GM18519 (cell line): ENCODE measurements at regions not wholly inside any gene's neighbourhood (a gene's known extent, or its start where the extent isn't known, plus 50 kb on each side); places are given as distances from the start of the nearest gene placed in this dataset.
A peak's percentile ranks its signal among the peaks of the same experiment; 100 is the strongest.

Experiments
- ATAC-seq: cut with Tn5 transposase; IDR thresholded peaks from one replicate; pipeline ENCODE4 v1.9.1; 2021; ENCODE audit warnings: mild to moderate bottlenecking, moderate library complexity; ENCODE audit not compliant: unreplicated experiment, low FRiP score

GRCh38 chr2:16287281-16287680 lies 346.9 kb downstream of the MYCN start:
- no peak for ATAC-seq

GRCh38 chr2:16285813-16286510 lies 345.6 kb downstream of the MYCN start:
- ATAC-seq, result no peak

DNA sequence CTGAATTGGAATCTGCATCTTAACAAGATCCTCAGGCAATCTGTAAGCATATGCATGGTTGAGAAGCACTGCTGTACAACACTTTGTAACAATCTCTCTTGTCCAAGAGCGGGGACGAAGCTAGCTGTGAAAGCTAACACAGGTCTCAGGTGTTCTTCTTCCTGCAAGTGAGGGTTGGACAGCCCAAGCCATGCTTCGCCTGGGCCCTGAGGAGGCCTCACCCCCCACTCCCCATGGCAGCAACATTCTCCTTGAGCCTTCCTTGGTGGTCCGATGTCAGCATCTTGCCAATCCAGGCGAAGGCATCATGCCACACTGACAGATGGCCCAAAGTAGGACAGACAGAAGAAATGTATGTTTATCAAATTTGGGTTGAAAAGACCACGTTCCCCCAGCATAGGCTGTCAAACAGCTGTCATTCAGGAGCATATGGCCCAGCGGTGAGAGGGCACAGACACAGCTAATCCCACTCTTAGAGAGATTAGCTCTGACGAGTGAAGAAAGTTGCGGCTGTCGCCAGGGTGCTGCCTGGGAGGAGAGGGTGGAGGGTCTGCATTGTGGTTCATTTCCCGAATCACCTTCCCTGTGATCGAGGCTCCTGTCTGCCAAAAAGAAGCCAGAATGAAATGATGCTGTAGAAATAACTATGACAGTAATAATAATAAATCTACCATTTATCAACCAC lies 344.7 kb downstream of the MYCN start:
- no peak for ATAC-seq

GRCh38 chr2:16283071-16283850 lies 342.9 kb downstream of the MYCN start:
- ATAC-seq, result no peak

DNA sequence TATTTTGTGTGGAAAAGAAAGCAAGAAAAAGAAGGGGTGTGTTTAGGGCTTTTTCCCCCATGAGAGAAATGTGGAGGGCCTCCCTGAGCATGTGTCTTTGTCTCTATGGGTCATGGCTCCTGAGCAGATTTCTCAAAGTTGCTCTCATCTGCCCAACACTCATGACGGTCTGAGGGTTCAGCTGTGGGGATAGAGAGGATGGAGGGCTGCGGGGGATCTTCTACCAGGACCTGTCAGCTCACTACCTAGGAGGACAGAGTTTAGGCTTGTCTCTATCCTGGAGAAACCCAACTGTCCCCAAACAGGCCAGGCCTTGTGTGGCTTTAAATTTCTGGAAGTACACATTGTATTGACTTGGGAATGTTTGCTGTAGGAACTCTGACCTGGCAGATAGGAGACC lies 342.2 kb downstream of the MYCN start:
- ATAC-seq, result no peak

DNA sequence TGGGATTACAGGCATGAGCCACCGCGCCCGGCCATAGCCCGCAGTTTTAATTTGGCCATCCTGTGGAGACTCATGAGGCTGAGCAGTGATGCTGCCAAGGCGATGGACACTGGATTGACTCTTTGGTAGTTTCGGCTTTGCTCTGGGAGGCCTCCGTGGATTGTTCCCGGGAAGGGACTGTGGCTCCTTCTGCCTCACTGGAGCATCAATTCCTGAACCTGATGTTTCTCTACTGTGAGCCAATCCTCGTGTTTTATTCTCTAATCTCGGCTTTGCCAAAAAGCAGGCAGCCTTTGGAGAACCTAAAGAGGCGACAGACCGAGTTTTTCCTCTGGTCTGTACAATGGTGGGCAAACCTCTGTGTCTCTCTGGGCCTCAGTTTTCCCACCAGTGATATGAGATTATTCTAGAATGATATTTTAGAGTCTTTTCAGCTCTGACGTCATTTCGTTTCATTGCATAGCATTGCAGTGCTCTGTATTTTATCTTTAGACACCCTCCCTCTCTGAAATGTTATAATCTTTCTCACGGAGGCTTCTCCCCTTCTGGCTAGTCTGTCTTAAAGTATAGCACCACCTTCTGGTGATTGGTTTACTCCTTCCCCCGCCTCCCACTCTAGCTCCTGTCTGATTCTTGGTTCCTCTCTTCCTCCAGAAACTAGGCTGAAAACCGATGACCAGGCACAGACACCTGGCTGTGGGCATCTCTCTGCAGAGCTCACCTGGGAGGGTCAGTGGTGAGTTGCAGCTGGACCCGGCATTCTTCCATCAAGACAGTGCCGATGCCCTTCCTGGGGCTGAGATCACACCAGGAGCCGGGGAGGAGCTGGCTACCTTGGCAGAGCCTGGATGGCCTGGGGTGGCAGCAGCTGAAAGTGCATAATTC lies 341.3 kb downstream of the MYCN start:
- ATAC-seq, result peak; percentile 43

GRCh38 chr2:16280081-16280480 lies 339.7 kb downstream of the MYCN start:
- no peak for ATAC-seq

- no peak for ATAC-seq
These were observed 339.3 kb downstream of the MYCN start for GRCh38 chr2:16279641-16280040.

DNA sequence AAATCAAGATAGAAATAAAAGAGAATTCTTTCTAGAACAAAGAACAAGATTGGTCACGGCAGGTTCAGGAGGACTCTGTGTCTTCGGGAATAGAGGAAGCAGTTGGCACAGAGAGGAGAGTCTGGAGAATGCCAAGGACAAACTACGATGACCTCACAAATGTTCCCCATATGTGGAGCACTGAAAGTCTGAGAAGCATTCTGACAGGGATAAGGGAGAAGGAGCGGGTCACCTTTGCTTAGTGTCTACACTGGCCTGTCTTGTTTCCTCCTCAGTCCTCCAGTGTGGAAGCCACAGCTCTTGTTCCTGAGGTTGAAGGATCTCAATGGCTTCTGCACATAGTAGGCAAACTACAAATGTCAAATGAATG lies 338.8 kb downstream of the MYCN start:
- ATAC-seq, result no peak

- ATAC-seq, result no peak
These were observed 338.3 kb downstream of the MYCN start for GRCh38 chr2:16278421-16279200.

DNA sequence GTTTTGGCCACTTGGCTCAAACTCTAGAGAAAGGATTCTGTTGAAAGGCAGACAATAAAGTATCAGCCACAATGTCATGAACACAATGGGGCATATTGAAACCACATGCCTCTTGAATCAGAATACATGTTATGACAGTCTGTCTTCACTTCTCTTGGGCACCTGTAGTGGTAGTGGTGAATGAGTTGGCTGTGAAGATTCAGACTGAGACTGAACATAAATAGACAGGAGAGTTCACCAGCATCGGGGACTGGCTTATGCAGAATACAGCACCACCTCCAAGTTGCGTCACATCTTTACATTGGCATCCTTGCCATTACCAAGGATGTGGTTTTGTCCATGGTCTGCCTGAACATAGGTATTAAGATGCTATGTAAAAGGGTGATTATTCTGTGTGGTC lies 336.8 kb downstream of the MYCN start:
- ATAC-seq, result no peak

GRCh38 chr2:16275661-16276060 lies 335.3 kb downstream of the MYCN start:
- no peak for ATAC-seq

- ATAC-seq, result no peak
These were observed 334.8 kb downstream of the MYCN start for GRCh38 chr2:16275131-16275530.

- ATAC-seq, result no peak
These were observed 332.8 kb downstream of the MYCN start for GRCh38 chr2:16273111-16273510.

DNA sequence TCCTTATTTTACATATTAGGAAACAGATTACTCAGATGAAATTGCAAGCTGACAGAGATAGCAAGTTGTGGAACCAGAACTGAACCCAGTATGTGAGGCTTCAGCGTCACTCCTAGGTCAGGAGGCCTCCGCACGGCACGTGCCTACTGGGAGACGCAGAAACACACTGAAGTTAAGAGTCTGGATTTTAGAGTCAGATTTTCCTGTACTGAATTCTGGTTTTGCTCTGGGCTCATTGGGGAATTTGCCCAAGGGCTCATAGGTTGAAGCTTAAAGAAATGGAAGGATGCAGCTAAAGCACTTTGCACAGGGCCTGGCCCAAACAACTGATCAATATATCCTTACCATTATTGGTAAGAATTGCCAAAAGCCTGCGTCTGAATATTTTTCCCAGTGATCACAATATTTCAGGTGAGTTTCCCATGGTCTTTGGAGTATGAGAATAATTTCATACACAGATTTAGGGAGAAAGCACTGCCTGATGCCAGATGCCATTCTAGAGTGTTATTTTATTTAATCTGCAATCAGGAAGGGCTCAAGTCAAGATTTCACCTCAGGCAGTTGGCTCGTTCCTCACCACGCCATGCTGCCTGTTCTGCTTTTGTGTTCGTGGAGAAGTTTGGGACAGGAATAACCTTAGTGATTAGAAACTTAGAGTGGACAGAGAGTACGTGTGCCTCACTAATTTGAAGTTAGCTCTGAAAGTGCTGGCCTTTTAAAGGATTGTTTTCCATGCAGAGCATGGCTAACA lies 331.9 kb downstream of the MYCN start:
- no peak for ATAC-seq

DNA sequence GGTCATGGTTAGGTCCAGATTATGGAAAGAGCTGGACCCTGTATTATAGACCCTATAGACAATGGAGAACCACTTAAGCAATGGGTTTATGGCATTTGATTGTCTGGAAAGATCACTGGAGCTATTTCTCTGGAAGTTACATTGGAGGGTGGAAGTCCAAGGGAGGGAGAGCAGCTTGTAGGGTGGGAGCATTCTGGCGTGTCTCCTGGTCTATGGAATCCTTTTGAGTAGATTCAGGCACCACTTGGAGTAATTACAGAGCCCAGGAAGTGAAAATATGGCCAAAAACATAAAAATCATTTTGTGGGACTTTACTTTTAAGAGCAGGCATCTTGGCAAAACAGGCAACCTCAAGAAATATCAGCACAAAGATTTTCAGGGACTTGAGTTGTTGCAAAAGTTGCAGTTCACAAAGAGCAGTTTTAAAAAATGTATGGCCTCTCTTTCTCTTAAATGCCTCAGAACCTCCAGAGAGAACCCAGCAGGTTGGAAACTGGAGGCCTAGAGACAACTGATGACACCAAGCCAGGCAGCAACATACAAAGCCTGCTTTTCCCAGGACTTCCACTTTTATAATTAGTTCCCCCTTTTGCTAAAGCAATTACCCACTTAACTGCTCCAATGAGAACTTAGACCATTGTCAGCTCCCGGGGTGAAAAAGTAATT lies 331.0 kb downstream of the MYCN start:
- ATAC-seq, result no peak

- no peak for ATAC-seq
These were observed 330.1 kb downstream of the MYCN start for GRCh38 chr2:16270441-16270840.

DNA sequence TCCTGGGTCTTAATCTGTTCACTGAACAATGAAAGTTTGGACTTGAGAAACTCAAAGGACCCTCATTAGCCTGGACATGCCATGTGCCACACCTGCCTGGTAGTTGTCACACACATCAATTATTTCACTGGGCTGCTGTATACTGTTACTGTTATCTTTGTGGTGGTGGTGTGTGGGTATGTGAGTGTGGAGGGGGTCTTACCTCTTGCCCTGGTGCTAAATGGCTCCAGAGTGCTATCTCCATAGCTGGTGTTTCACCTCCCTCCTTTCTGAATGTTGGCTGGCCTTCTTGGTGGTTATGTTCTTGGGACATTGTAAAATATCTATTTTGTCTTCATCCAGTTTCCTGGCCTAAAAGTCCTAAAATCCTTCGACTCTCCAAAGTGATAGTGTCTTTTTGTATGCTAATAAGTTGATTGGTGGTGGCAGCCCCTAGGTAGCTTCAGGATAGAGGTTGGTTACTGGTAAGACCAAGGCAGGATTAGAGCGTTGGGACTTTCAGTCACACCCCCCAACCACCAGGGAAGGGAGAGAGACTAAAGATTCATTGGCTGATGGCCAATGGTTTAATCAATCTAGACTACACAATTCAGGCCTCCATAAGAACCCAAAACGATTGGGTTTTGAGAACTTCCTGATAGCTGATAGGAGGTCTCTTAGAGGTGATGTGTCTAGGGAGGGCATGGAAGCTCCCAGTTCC lies 328.1 kb downstream of the MYCN start:
- no peak for ATAC-seq
